HepG2 (cell line): ENCODE measurements at regions not wholly inside any gene's neighbourhood (a gene's known extent, or its start where the extent isn't known, plus 50 kb on each side); places are given as distances from the start of the nearest gene placed in this dataset.
A peak's percentile ranks its signal among the peaks of the same experiment; 100 is the strongest.

ENCODE experiments used
- ASH2L ChIP-seq: fragments of 300-600, 200-600 bp; sonication (generic); IDR thresholded peaks from 2 replicates; pipeline ENCODE4 v1.7.0; 2017; ENCODE audit warnings: low read depth, mild to moderate bottlenecking, moderate library complexity, mixed read lengths, low read length; ENCODE audit not compliant: insufficient read length
- ESRRA ChIP-seq: sonication (generic); formaldehyde crosslinking; IDR thresholded peaks from 2 replicates; pipeline ENCODE4 v1.5.1; 2020; ENCODE audit warnings: mild to moderate bottlenecking, low read depth, missing genetic modification reagents
- HNF4A ChIP-seq: sonication (generic); formaldehyde crosslinking; IDR thresholded peaks from 2 replicates; pipeline ENCODE4 v1.4.0; 2020; ENCODE audit warnings: missing genetic modification reagents
- HNF4G ChIP-seq, 2 experiments: sonication (generic) in 1 of 2; formaldehyde crosslinking in 1 of 2; IDR thresholded peaks; 2 replicates each; pipeline versions ENCODE4 v1.4.0 to v1.6.1; 2011 to 2020; ENCODE audit warnings: borderline replicate concordance in 2 of 2, low read depth in 2 of 2, mild to moderate bottlenecking in 2 of 2, low read length in 1 of 2, missing genetic modification reagents in 1 of 2, moderate library complexity in 1 of 2
- KDM2A ChIP-seq: sonication (generic); formaldehyde crosslinking; IDR thresholded peaks from 2 replicates; pipeline ENCODE4 v1.4.0; 2020; ENCODE audit warnings: low read depth, missing genetic modification reagents, borderline replicate concordance
- KDM4B ChIP-seq: sonication (generic); formaldehyde crosslinking; IDR thresholded peaks from 2 replicates; pipeline ENCODE4 v1.4.0; 2020; ENCODE audit warnings: missing genetic modification reagents
- KDM5B ChIP-seq: sonication (generic); formaldehyde crosslinking; IDR thresholded peaks from 2 replicates; pipeline ENCODE4 v1.4.0; 2020; ENCODE audit warnings: missing genetic modification reagents, mild to moderate bottlenecking, borderline replicate concordance
- MXD1 ChIP-seq: sonication (generic); formaldehyde crosslinking; IDR thresholded peaks from 2 replicates; pipeline ENCODE4 v1.4.0; 2020; ENCODE audit warnings: mild to moderate bottlenecking, missing genetic modification reagents
- PPARG ChIP-seq: conservative IDR thresholded peaks from 2 replicates; pipeline ENCODE4 v1.6.1; 2016; ENCODE audit warnings: missing biosample characterization, missing genetic modification reagents
- ZNF790 ChIP-seq: sonication (generic); formaldehyde crosslinking; IDR thresholded peaks from 2 replicates; pipeline ENCODE4 v1.8.0; 2022; ENCODE audit warnings: missing genetic modification reagents, mild to moderate bottlenecking, borderline replicate concordance
- TF ChIP-seq, protein P1 (sequence below): IDR thresholded peaks from 2 replicates; pipeline ENCODE4 v1.4.0; 2020; ENCODE audit warnings: mild to moderate bottlenecking, missing genetic modification reagents
- TF ChIP-seq, protein P2 (sequence below): sonication (generic); formaldehyde crosslinking; IDR thresholded peaks from 2 replicates; pipeline ENCODE4 v1.4.0; 2020; ENCODE audit warnings: missing genetic modification reagents

DNA sequence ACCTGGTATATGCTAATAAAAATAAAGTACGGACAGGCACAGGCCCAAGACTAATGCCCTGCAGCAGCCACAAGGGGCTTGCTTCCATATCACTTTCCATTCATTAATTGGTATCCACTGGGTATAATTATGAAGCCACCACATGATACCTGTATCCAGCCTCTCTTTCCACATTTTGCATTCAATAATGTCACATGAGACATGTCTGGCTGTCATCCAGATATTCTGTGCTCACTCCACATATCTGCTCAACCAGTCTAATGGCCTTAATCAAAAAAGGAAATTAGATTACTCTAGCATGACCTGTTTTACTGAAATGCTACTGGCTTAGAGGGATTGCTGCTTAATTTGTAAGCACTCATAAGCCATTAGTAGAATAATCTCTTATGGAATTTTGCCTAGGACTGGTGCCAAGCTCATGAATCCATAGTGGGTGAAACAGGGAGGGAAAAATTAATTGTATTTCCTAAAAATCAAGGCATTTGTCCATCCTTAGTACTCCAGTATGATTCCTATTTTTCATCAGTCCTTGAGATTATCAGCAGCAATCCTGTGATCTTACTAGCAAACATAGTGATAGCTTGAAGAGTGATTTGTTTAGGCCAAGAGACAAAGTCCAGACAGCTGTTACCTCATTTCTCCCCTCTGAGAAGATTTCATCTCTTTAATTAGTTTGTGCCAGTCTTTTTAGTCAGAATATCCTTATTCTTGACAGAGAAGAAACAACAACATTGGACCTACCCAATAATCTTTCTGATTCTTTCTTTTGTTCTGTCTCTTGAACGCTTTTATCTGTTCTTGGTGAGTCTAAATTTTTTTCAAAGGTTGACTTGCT is 119.2 kb upstream of the ABCA1 start (continued):
- TF ChIP-seq, protein P1, sequence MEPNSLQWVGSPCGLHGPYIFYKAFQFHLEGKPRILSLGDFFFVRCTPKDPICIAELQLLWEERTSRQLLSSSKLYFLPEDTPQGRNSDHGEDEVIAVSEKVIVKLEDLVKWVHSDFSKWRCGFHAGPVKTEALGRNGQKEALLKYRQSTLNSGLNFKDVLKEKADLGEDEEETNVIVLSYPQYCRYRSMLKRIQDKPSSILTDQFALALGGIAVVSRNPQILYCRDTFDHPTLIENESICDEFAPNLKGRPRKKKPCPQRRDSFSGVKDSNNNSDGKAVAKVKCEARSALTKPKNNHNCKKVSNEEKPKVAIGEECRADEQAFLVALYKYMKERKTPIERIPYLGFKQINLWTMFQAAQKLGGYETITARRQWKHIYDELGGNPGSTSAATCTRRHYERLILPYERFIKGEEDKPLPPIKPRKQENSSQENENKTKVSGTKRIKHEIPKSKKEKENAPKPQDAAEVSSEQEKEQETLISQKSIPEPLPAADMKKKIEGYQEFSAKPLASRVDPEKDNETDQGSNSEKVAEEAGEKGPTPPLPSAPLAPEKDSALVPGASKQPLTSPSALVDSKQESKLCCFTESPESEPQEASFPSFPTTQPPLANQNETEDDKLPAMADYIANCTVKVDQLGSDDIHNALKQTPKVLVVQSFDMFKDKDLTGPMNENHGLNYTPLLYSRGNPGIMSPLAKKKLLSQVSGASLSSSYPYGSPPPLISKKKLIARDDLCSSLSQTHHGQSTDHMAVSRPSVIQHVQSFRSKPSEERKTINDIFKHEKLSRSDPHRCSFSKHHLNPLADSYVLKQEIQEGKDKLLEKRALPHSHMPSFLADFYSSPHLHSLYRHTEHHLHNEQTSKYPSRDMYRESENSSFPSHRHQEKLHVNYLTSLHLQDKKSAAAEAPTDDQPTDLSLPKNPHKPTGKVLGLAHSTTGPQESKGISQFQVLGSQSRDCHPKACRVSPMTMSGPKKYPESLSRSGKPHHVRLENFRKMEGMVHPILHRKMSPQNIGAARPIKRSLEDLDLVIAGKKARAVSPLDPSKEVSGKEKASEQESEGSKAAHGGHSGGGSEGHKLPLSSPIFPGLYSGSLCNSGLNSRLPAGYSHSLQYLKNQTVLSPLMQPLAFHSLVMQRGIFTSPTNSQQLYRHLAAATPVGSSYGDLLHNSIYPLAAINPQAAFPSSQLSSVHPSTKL = peak; percentile 13; the same call in 1 of the 2 replicates
- TF ChIP-seq KDM5B (CRISPR knock-in tag) = no peak
- no peak for TF ChIP-seq KDM4B
- TF ChIP-seq ASH2L = peak; percentile 65
- peak; percentile 58 for TF ChIP-seq HNF4A (CRISPR knock-in tag)
- TF ChIP-seq, protein P2, sequence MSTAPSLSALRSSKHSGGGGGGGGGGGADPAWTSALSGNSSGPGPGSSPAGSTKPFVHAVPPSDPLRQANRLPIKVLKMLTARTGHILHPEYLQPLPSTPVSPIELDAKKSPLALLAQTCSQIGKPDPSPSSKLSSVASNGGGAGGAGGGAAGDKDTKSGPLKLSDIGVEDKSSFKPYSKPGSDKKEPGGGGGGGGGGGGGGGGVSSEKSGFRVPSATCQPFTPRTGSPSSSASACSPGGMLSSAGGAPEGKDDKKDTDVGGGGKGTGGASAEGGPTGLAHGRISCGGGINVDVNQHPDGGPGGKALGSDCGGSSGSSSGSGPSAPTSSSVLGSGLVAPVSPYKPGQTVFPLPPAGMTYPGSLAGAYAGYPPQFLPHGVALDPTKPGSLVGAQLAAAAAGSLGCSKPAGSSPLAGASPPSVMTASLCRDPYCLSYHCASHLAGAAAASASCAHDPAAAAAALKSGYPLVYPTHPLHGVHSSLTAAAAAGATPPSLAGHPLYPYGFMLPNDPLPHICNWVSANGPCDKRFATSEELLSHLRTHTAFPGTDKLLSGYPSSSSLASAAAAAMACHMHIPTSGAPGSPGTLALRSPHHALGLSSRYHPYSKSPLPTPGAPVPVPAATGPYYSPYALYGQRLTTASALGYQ = no peak
- TF ChIP-seq PPARG (CRISPR knock-in tag) = no peak
- TF ChIP-seq ESRRA (CRISPR knock-in tag) = no peak
- TF ChIP-seq KDM2A = no peak
- no peak for TF ChIP-seq ZNF790 (CRISPR knock-in tag)
- no peak for TF ChIP-seq MXD1 (CRISPR knock-in tag)
- TF ChIP-seq HNF4G (IDR thresholded peaks at IDR 0.05; ENCODE audit: borderline replicate concordance, low read depth, low read length) = peak; percentile 17; the same call in 1 of the 2 replicates
- TF ChIP-seq HNF4G (CRISPR knock-in tag; IDR thresholded peaks at IDR 0.05; ENCODE audit: borderline replicate concordance, low read depth) = no peak
